ENCODE measurements at regions not wholly inside any gene's neighbourhood (a gene's known extent, or its start where the extent isn't known, plus 50 kb on each side); places are given as distances from the start of the nearest gene placed in this dataset.

DNA sequence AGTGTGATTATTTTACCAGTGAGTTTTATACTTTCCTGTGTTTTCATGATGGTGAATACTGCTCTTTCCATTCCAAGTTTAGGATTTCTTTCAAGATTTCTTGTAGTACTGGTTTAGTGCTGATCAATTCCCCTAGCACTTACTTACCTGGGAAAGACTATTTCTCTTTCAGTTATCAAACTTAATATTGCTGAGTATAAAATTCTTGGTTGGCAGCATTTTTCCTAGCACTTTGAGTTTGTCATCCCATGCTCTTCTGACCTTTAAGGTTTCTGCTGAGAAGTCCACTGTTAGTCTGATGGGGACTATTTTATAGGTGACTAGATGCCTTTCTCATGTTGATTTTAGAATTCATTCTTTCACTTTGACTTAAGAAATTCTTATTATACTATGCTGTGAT, 842.8 kb upstream of the CITED2 start:
- H3K9me2 ChIP-seq (replicated peaks; ENCODE audit: insufficient read depth, low read length) = no peaks in the 10 kb centered on the region
- H4K20me1 ChIP-seq (ENCODE audit: insufficient read depth, low read length) = no peaks in the 10 kb centered on the region
- no peaks in the 10 kb centered on the region for H3K79me2 ChIP-seq (ENCODE audit: low read length)
- no peak overlapping the region for H3K9ac ChIP-seq (ENCODE audit: low read length)
- no peak overlapping the region for H3K4me3 ChIP-seq (ENCODE audit: low read length)
- no peaks in the 10 kb centered on the region for H3K27me3 ChIP-seq (replicated peaks; ENCODE audit: insufficient read depth, low read length)
- no peak for DNase-seq
- H3K9me3 ChIP-seq (replicated peaks; ENCODE audit: insufficient read depth, low read length) = no peaks in the 10 kb centered on the region
- H2AFZ ChIP-seq (ENCODE audit: low read length) = no peak overlapping the region
- no peak overlapping the region for H3K4me2 ChIP-seq (ENCODE audit: low read depth, low read length)
- TF ChIP-seq EZH2phosphoT487 (IDR thresholded peaks at IDR 0.05; ENCODE audit: low read length) (no peak), EZH2 (optimal IDR thresholded peaks at IDR 0.05; ENCODE audit: low read depth, low read length) (no peak)
- TF ChIP-seq, protein P1, sequence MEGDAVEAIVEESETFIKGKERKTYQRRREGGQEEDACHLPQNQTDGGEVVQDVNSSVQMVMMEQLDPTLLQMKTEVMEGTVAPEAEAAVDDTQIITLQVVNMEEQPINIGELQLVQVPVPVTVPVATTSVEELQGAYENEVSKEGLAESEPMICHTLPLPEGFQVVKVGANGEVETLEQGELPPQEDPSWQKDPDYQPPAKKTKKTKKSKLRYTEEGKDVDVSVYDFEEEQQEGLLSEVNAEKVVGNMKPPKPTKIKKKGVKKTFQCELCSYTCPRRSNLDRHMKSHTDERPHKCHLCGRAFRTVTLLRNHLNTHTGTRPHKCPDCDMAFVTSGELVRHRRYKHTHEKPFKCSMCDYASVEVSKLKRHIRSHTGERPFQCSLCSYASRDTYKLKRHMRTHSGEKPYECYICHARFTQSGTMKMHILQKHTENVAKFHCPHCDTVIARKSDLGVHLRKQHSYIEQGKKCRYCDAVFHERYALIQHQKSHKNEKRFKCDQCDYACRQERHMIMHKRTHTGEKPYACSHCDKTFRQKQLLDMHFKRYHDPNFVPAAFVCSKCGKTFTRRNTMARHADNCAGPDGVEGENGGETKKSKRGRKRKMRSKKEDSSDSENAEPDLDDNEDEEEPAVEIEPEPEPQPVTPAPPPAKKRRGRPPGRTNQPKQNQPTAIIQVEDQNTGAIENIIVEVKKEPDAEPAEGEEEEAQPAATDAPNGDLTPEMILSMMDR (IDR thresholded peaks at IDR 0.05; ENCODE audit: low read length) = no peak
- no peak overlapping the region for H3K27ac ChIP-seq (ENCODE audit: low read length)
- no peaks in the 10 kb centered on the region for H3K36me3 ChIP-seq (replicated peaks; ENCODE audit: insufficient read depth, low read length)
- peaks cover 16% of the 10 kb centered on the region for H3K4me1 ChIP-seq (ENCODE audit: low read length)
- 0 out of 2 replicates have a peak, but pooled peaks cover 3% of the 10 kb centered on the region for H3F3A ChIP-seq (ENCODE audit: insufficient read depth, low read length)

DNA sequence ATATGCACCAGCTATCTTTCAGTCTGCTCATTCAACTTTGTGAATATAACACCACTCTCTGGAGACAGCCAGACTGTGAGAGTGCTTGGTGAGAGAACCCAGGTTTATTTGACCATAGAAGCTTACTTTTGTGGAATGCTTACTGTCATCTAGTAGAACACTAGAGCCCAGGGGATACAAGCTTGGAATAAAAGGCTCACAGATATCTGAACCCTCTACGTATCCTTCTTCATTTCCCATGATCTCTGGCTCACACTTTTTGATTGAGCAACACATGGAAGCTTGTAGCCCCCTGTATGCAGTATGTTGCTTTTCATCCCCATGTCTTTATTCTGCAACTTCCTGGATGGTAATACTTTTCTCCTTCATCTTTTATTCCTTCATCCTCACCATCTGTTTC, 835.3 kb upstream of the CITED2 start:
- no peaks in the 10 kb centered on the region for H3K36me3 ChIP-seq (replicated peaks; ENCODE audit: insufficient read depth, low read length)
- no peak for DNase-seq
- no peaks in the 10 kb centered on the region for H4K20me1 ChIP-seq (ENCODE audit: insufficient read depth, low read length)
- no peak overlapping the region for H3K4me3 ChIP-seq (ENCODE audit: low read length)
- TF ChIP-seq EZH2phosphoT487 (IDR thresholded peaks at IDR 0.05; ENCODE audit: low read length) (no peak), EZH2 (optimal IDR thresholded peaks at IDR 0.05; ENCODE audit: low read depth, low read length) (no peak)
- TF ChIP-seq, protein P1 (IDR thresholded peaks at IDR 0.05; ENCODE audit: low read length) = no peak
- no peak overlapping the region for H3K27ac ChIP-seq (ENCODE audit: low read length)
- no peak overlapping the region for H3K4me2 ChIP-seq (ENCODE audit: low read depth, low read length)
- peaks cover 14% of the 10 kb centered on the region for H3K4me1 ChIP-seq (ENCODE audit: low read length)
- no peak overlapping the region for H3K9ac ChIP-seq (ENCODE audit: low read length)
- H3F3A ChIP-seq (ENCODE audit: insufficient read depth, low read length) = 0 out of 2 replicates have a peak, but pooled peaks cover 3% of the 10 kb centered on the region
- H3K27me3 ChIP-seq (replicated peaks; ENCODE audit: insufficient read depth, low read length) = no peaks in the 10 kb centered on the region
- H3K9me2 ChIP-seq (replicated peaks; ENCODE audit: insufficient read depth, low read length) = no peaks in the 10 kb centered on the region
- H2AFZ ChIP-seq (ENCODE audit: low read length) = no peak overlapping the region
- H3K79me2 ChIP-seq (ENCODE audit: low read length) = no peaks in the 10 kb centered on the region
- H3K9me3 ChIP-seq (replicated peaks; ENCODE audit: insufficient read depth, low read length) = no peaks in the 10 kb centered on the region

DNA sequence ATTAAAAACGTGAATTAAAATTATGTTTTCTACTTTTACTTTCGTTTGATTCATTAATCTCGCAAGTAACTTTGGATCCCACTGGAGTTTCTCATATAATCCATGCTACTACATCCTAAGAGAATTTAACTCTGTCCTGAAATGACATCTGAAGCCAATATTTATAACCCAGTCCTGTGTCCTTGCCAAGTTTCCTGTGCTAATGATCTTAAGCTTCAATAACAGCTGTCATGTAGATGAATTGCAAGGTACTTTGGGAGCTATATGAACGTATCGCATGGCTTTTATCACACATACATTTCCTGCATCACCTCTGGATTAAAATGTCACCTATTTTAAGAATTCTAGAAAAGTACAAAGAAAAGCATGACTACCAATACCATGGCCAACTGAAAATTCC, 833.8 kb upstream of the CITED2 start:
- H3F3A ChIP-seq (ENCODE audit: insufficient read depth, low read length) = 0 out of 2 replicates have a peak, but pooled peaks cover 7% of the 10 kb centered on the region
- H3K9ac ChIP-seq (ENCODE audit: low read length) = no peak overlapping the region
- no peaks in the 10 kb centered on the region for H3K9me2 ChIP-seq (replicated peaks; ENCODE audit: insufficient read depth, low read length)
- DNase-seq = no peak
- H3K9me3 ChIP-seq (replicated peaks; ENCODE audit: insufficient read depth, low read length) = no peaks in the 10 kb centered on the region
- H3K4me1 ChIP-seq (ENCODE audit: low read length) = peaks cover 17% of the 10 kb centered on the region
- no peak overlapping the region for H3K27ac ChIP-seq (ENCODE audit: low read length)
- no peak overlapping the region for H3K4me3 ChIP-seq (ENCODE audit: low read length)
- TF ChIP-seq EZH2phosphoT487 (IDR thresholded peaks at IDR 0.05; ENCODE audit: low read length) (no peak), EZH2 (optimal IDR thresholded peaks at IDR 0.05; ENCODE audit: low read depth, low read length) (no peak)
- TF ChIP-seq, protein P1 (IDR thresholded peaks at IDR 0.05; ENCODE audit: low read length) = no peak
- no peaks in the 10 kb centered on the region for H3K27me3 ChIP-seq (replicated peaks; ENCODE audit: insufficient read depth, low read length)
- H3K36me3 ChIP-seq (replicated peaks; ENCODE audit: insufficient read depth, low read length) = no peaks in the 10 kb centered on the region
- no peaks in the 10 kb centered on the region for H3K79me2 ChIP-seq (ENCODE audit: low read length)
- H3K4me2 ChIP-seq (ENCODE audit: low read depth, low read length) = no peak overlapping the region
- no peak overlapping the region for H2AFZ ChIP-seq (ENCODE audit: low read length)
- no peaks in the 10 kb centered on the region for H4K20me1 ChIP-seq (ENCODE audit: insufficient read depth, low read length)
